A549 (cell line): ENCODE measurements at regions not wholly inside any gene's neighbourhood (a gene's known extent, or its start where the extent isn't known, plus 50 kb on each side); places are given as distances from the start of the nearest gene placed in this dataset.

ENCODE experiments used
- ATAC-seq, 2 experiments: fragments of 200-7000 bp in 1 of 2; fragments of >200 bp in 1 of 2; cut with Nextera tagmentation in 1 of 2; cut with Tn5 transposase in 1 of 2; 3 replicates each; pipeline versions ENCODE4 v1.8.0 to v1.9.1; 2018 to 2020; ENCODE audit warnings: mild to moderate bottlenecking in 1 of 2, moderate library complexity in 1 of 2
- CTCF ChIA-PET: fragments of 300-600 bp; sonication (Branson Sonifier 250); formaldehyde crosslinking; extraction: SDS; loops from one replicate; lab custom pipeline; 2021; ENCODE audit warnings: antibody characterized with exemption, inconsistent platforms; lab: Yijun Ruan, JAX
- POLR2A ChIA-PET: fragments of 350-600 bp; formaldehyde crosslinking; extraction: SDS; loops from one replicate; lab custom pipeline; 2021; ENCODE audit warnings: antibody characterized with exemption, inconsistent platforms; lab: Yijun Ruan, JAX
- DNase-seq, 2 experiments: peaks; one replicate each; pipeline versions ENCODE4 v3.0.0 to v3.0.0-alpha.2; 2011 to 2016; ENCODE audit warnings: low read depth in 1 of 2, low spot score in 1 of 2
- FAIRE-seq: peaks from 2 replicates; lab custom pipeline; 2011; peaks lifted over from hg19 to GRCh38; lab: Jason Lieb, UNC
- H3K27ac ChIP-seq, 2 experiments: fragments of >200 bp; sonication (Bioruptor Twin); formaldehyde crosslinking; 3 replicates each; pipeline ENCODE4 v1.5.1; 2016 to 2017
- H3K4me1 ChIP-seq: fragments of >200 bp; sonication (Bioruptor Twin); formaldehyde crosslinking; 3 replicates; pipeline ENCODE4 v1.6.1; 2016
- H3K4me2 ChIP-seq: fragments of >200 bp; sonication (Bioruptor Twin); formaldehyde crosslinking; 3 replicates; pipeline ENCODE4 v1.6.1; 2016
- H3K4me3 ChIP-seq: fragments of >200 bp; sonication (Bioruptor Twin); formaldehyde crosslinking; 3 replicates; pipeline ENCODE4 v1.5.1; 2016
- H3K9me3 ChIP-seq: fragments of >200 bp; sonication (Bioruptor Twin); formaldehyde crosslinking; 3 replicates; pipeline ENCODE4 v1.6.1; 2016
- ATOH8 ChIP-seq: fragments of 250-450 bp; sonication (Bioruptor Pico); IDR thresholded peaks from 2 replicates; pipeline ENCODE4 v1.5.0; 2020; ENCODE audit warnings: low read depth, mild to moderate bottlenecking, moderate library complexity
- BCL3 ChIP-seq: fragments of >200 bp; sonication (Bioruptor Twin); formaldehyde crosslinking; IDR thresholded peaks from 3 replicates; pipeline ENCODE4 v1.6.1; 2016
- CBX2 ChIP-seq: fragments of 200-600 bp; sonication (generic); IDR thresholded peaks from 2 replicates; pipeline ENCODE4 v1.6.1; 2016; ENCODE audit warnings: low read depth, mild to moderate bottlenecking, borderline replicate concordance
- CEBPB ChIP-seq, 2 experiments: fragments of >200 bp in 1 of 2; sonication (Bioruptor Twin) in 1 of 2; formaldehyde crosslinking in 1 of 2; IDR thresholded peaks; 2 replicates each; pipeline ENCODE4 v1.6.1; 2012 to 2016
- CTCF ChIP-seq: fragments of >200 bp; sonication (Bioruptor Twin); formaldehyde crosslinking; IDR thresholded peaks from 3 replicates; pipeline ENCODE4 v1.5.1; 2016
- ESRRA ChIP-seq: fragments of 150-350 bp; IDR thresholded peaks from 2 replicates; pipeline ENCODE4 v1.6.1; 2014; ENCODE audit warnings: mild to moderate bottlenecking, low read length, borderline replicate concordance
- FOSB ChIP-seq: fragments of 250-450 bp; sonication (Bioruptor Pico); IDR thresholded peaks from 2 replicates; pipeline ENCODE4 v1.5.0; 2020; ENCODE audit warnings: mild to moderate bottlenecking, moderate library complexity
- HDAC2 ChIP-seq: fragments of 200-600 bp; sonication (generic); IDR thresholded peaks from 2 replicates; pipeline ENCODE4 v1.6.1; 2016
- HES2 ChIP-seq: fragments of >200 bp; sonication (Bioruptor Twin); formaldehyde crosslinking; IDR thresholded peaks from 2 replicates; pipeline ENCODE4 v1.6.1; 2016
- HOXB5 ChIP-seq: fragments of 250-450 bp; sonication (Bioruptor Pico); IDR thresholded peaks from 2 replicates; pipeline ENCODE4 v1.5.0; 2020; ENCODE audit warnings: mild to moderate bottlenecking, moderate library complexity
- KDM5A ChIP-seq: fragments of 200-600 bp; sonication (generic); IDR thresholded peaks from 2 replicates; pipeline ENCODE4 v1.6.1; 2016; ENCODE audit warnings: antibody characterized with exemption, mild to moderate bottlenecking
- MAZ ChIP-seq: fragments of 150-350 bp; IDR thresholded peaks from 2 replicates; pipeline ENCODE4 v1.6.1; 2014; ENCODE audit warnings: antibody characterized with exemption, low read depth, low read length, borderline replicate concordance
- MYC ChIP-seq: IDR thresholded peaks from 2 replicates; pipeline ENCODE4 v1.6.1; 2012; ENCODE audit warnings: mild to moderate bottlenecking, inconsistent platforms, low read length, improper control_type of control experiment, borderline replicate concordance
- NFE2L2 ChIP-seq: fragments of 150-350 bp; conservative IDR thresholded peaks from 2 replicates; pipeline ENCODE4 v1.6.1; 2014; ENCODE audit warnings: low read length
- NPAS2 ChIP-seq: fragments of 250-450 bp; sonication (Bioruptor Pico); IDR thresholded peaks from 2 replicates; pipeline ENCODE4 v1.8.0; 2022; ENCODE audit warnings: mild to moderate bottlenecking, moderate library complexity, borderline replicate concordance
- PBX3 ChIP-seq: IDR thresholded peaks from 2 replicates; pipeline ENCODE4 v1.6.1; 2012
- POLR2A ChIP-seq: IDR thresholded peaks from 2 replicates; pipeline ENCODE4 v1.6.1; 2012; ENCODE audit warnings: mild to moderate bottlenecking, low read length
- RARB ChIP-seq: fragments of 250-450 bp; sonication (Bioruptor Pico); IDR thresholded peaks from 2 replicates; pipeline ENCODE4 v1.8.0; 2021; ENCODE audit warnings: mild to moderate bottlenecking, moderate library complexity
- RCOR1 ChIP-seq: fragments of 150-350 bp; IDR thresholded peaks from 2 replicates; pipeline ENCODE4 v1.6.1; 2014; ENCODE audit warnings: antibody characterized with exemption, low read length, low read depth
- RNF2 ChIP-seq: fragments of 200-600 bp; sonication (generic); IDR thresholded peaks from 2 replicates; pipeline ENCODE4 v1.6.1; 2016; ENCODE audit warnings: low read depth, mild to moderate bottlenecking, antibody characterized with exemption, moderate library complexity, borderline replicate concordance
- TP53 ChIP-seq: fragments of 250-450 bp; sonication (Bioruptor Pico); IDR thresholded peaks from 2 replicates; pipeline ENCODE4 v1.5.0; 2021; ENCODE audit warnings: mild to moderate bottlenecking, moderate library complexity
- ZC3H11A ChIP-seq: fragments of 450-650 bp; IDR thresholded peaks from 2 replicates; pipeline ENCODE4 v1.6.1; 2014; ENCODE audit warnings: antibody characterized with exemption, mild to moderate bottlenecking
- WGBS: methylation state at CpG from one replicate; pipeline ENCODE4 v1.1.6; 2017; ENCODE audit errors: missing lambda C conversion rate; 5-methylcytosine and 5-hydroxymethylcytosine counted together

GRCh38 chr9:89765211-89765946, 160.6 kb downstream of the GADD45G start:
- DNase-seq (no peak), FAIRE-seq (no peak), ATAC-seq (no peak)
- Histone ChIP-seq H3K27ac (no peak overlapping the region), H3K4me2 (no peak overlapping the region), H3K4me1 (no peaks in the 10 kb centered on the region), H3K4me3 (no peak overlapping the region), H3K9me3 (no peaks in the 10 kb centered on the region)
- no peak for TF ChIP-seq NFE2L2
- TF ChIP-seq RCOR1: no peak
- no peak for TF ChIP-seq POLR2A
- TF ChIP-seq RNF2: no peak
- TF ChIP-seq FOSB: no peak
- TF ChIP-seq CBX2: no peak
- no peak for TF ChIP-seq HOXB5 (CRISPR knock-in tag)
- TF ChIP-seq TP53: no peak
- TF ChIP-seq ZC3H11A: no peak
- TF ChIP-seq PBX3: no peak
- no peak for TF ChIP-seq CTCF
- no peak for TF ChIP-seq CEBPB (IDR thresholded peaks at IDR 0.05)
- TF ChIP-seq MYC: no peak
- TF ChIP-seq ATOH8 (CRISPR knock-in tag): no peak
- no peak for TF ChIP-seq NPAS2 (CRISPR knock-in tag)
- TF ChIP-seq ESRRA: no peak
- TF ChIP-seq HES2: no peak
- no peak for TF ChIP-seq KDM5A
- no peak for TF ChIP-seq RARB (CRISPR knock-in tag)
- ChIA-PET CTCF (interaction anchor here (0.7 to 1.0 kb wide), 2 partner anchors 12 to 45 kb away, joined by 3 read pairs; no protein-coding TSS in a partner anchor), POLR2A (no interaction called here)
- WGBS: 3% methylated on average over 3 of the region's 3 CpGs

GRCh38 chr9:89766991-89767390, 162.2 kb downstream of the GADD45G start:
- H3K4me3 ChIP-seq: no peak overlapping the region
- no peak for TF ChIP-seq HDAC2
- no peak for TF ChIP-seq MAZ
- TF ChIP-seq, all 56 proteins: peak for 0
- ATAC-seq: no peak
- CTCF ChIA-PET: no interaction called here
- Histone ChIP-seq H3K4me2 (no peak overlapping the region), H3K9me3 (no peaks in the 10 kb centered on the region), H3K27ac (no peak overlapping the region), H3K4me1 (no peaks in the 10 kb centered on the region)
- POLR2A ChIA-PET: no interaction called here
- no peak for FAIRE-seq
- no peak for DNase-seq

GRCh38 chr9:89768051-89768450, 163.2 kb downstream of the GADD45G start:
- no peak overlapping the region for H3K27ac ChIP-seq
- ChIA-PET CTCF (interaction anchor here (0.8 to 1.0 kb wide), 2 partner anchors 16 to 141 kb away, joined by 4 to 5 read pairs; no protein-coding TSS in a partner anchor), POLR2A (no interaction called here)
- TF ChIP-seq BCL3: no peak
- ATAC-seq: no peak
- FAIRE-seq: no peak
- 6% methylated on average over 4 of the region's 4 CpGs for WGBS
- no peak overlapping the region for H3K4me3 ChIP-seq
- H3K4me2 ChIP-seq: no peak overlapping the region
- DNase-seq: no peak
- no peaks in the 10 kb centered on the region for H3K4me1 ChIP-seq
- H3K9me3 ChIP-seq: no peaks in the 10 kb centered on the region
